Keratinocyte (primary cell): ENCODE measurements at regions not wholly inside any gene's neighbourhood (a gene's known extent, or its start where the extent isn't known, plus 50 kb on each side); places are given as distances from the start of the nearest gene placed in this dataset.

Experiments
- CTCF ChIP-seq, 3 experiments: IDR thresholded peaks in 1 of 3; conservative IDR thresholded peaks in 1 of 3; optimal IDR thresholded peaks in 1 of 3; 2 replicates in 2 of 3; 3 replicates in 1 of 3; pipeline versions ENCODE3 to v1.5.1; 2011; ENCODE audit warnings: low read length in 3 of 3, mild to moderate bottlenecking in 3 of 3, moderate library complexity in 2 of 3, control low read depth in 1 of 3, inconsistent platforms in 1 of 3; ENCODE audit not compliant: insufficient read depth in 2 of 3; ENCODE audit errors: extremely low read depth in 1 of 3
- EZH2 ChIP-seq: IDR thresholded peaks from one replicate; pipeline ENCODE4 v1.6.1; 2012; ENCODE audit warnings: inconsistent platforms, mild to moderate bottlenecking, low read length, moderate library complexity

GRCh38 chr2:236848501-236848900 lies 237.2 kb upstream of the COPS8 start:
- TF ChIP-seq CTCF (optimal IDR thresholded peaks at IDR 0.05 in 1 of 3, IDR thresholded peaks at IDR 0.05 in 1 of 3, conservative IDR thresholded peaks at IDR 0.05 in 1 of 3; ENCODE audit: extremely low read depth in 1 of 3, insufficient read depth in 2 of 3, low read length in 3 of 3) (no peak), EZH2 (no peak)
